DOHH2 (cell line): ENCODE measurements at regions not wholly inside any gene's neighbourhood (a gene's known extent, or its start where the extent isn't known, plus 50 kb on each side); places are given as distances from the start of the nearest gene placed in this dataset.

Experiments
- CTCF ChIP-seq: fragments of 200-600 bp; sonication (generic); IDR thresholded peaks from one replicate; pipeline ENCODE4 v1.5.1; 2014; ENCODE audit warnings: antibody characterized with exemption, mild to moderate bottlenecking, low read depth, low read length; ENCODE audit not compliant: poor library complexity, severe bottlenecking
- EZH2phosphoT487 ChIP-seq: fragments of 200-600 bp; sonication (generic); IDR thresholded peaks from 2 replicates; pipeline ENCODE4 v1.6.1; 2017; ENCODE audit warnings: borderline replicate concordance, mild to moderate bottlenecking, antibody characterized with exemption, low read length, moderate library complexity, mixed read lengths

- peak; percentile 58 for TF ChIP-seq CTCF
- no peak for TF ChIP-seq EZH2phosphoT487
These were observed 85.5 kb downstream of the CT47B1 start for GRCh38 chrX:120790118-120790517.
